HEK293 (cell line): ENCODE measurements at regions not wholly inside any gene's neighbourhood (a gene's known extent, or its start where the extent isn't known, plus 50 kb on each side); places are given as distances from the start of the nearest gene placed in this dataset.

Experiments
- CTCF ChIA-PET: fragments of 350-600 bp; formaldehyde crosslinking; extraction: SDS; loops from one replicate; lab custom pipeline; 2021; ENCODE audit warnings: antibody characterized with exemption; lab: Yijun Ruan, JAX
- POLR2A ChIA-PET: fragments of 300-600 bp; formaldehyde crosslinking; extraction: SDS; loops from one replicate; lab custom pipeline; 2020; ENCODE audit warnings: antibody characterized with exemption, inconsistent platforms; lab: Yijun Ruan, JAX
- H3K27ac ChIP-seq: fragments of 200-500 bp; sonication (Bioruptor generic); 2 replicates; pipeline ENCODE4 v1.5.1; 2014; ENCODE audit warnings: low read depth, low read length, control low read depth, inconsistent platforms; ENCODE audit errors: extremely low read depth
- H3K36me3 ChIP-seq, 2 experiments: fragments of 200-500 bp in 1 of 2; sonication (Bioruptor generic) in 1 of 2; 1 replicate in 1 of 2; 2 replicates in 1 of 2; pipeline ENCODE4 v1.5.1; 2014 to 2017; ENCODE audit warnings: inconsistent platforms in 2 of 2, low read length in 2 of 2; ENCODE audit not compliant: control insufficient read depth in 2 of 2, insufficient read depth in 1 of 2
- H3K4me1 ChIP-seq: fragments of 200-500 bp; sonication (Bioruptor generic); 2 replicates; pipeline ENCODE4 v1.5.1; 2014; ENCODE audit warnings: mild to moderate bottlenecking, low read length, inconsistent platforms; ENCODE audit not compliant: control insufficient read depth, insufficient read depth
- H3K4me3 ChIP-seq: 2 replicates; pipeline ENCODE4 v1.5.1; 2011; ENCODE audit warnings: low read depth, mild to moderate bottlenecking, control low read depth, low read length, moderate library complexity
- H3K9me3 ChIP-seq: fragments of 200-500 bp; sonication (Bioruptor generic); 2 replicates; pipeline ENCODE4 v1.5.1; 2014; ENCODE audit warnings: low read depth, low read length, inconsistent platforms; ENCODE audit not compliant: control insufficient read depth, insufficient read depth
- ATF2 ChIP-seq: fragments of 450-650 bp; formaldehyde crosslinking; IDR thresholded peaks from 2 replicates; pipeline ENCODE4 v1.5.1; 2016; ENCODE audit warnings: missing biosample characterization, missing genetic modification characterization, low read depth
- OSR2 ChIP-seq: fragments of 450-650 bp; formaldehyde crosslinking; IDR thresholded peaks from 2 replicates; pipeline ENCODE4 v1.5.1; 2016; ENCODE audit warnings: missing biosample characterization, missing genetic modification characterization
- OVOL3 ChIP-seq: fragments of 450-650 bp; formaldehyde crosslinking; IDR thresholded peaks from 2 replicates; pipeline ENCODE4 v1.5.1; 2016; ENCODE audit warnings: missing biosample characterization, missing genetic modification characterization
- PRDM2 ChIP-seq: fragments of 450-650 bp; formaldehyde crosslinking; IDR thresholded peaks from 2 replicates; pipeline ENCODE4 v1.5.1; 2016; ENCODE audit warnings: missing biosample characterization, missing genetic modification characterization, borderline replicate concordance
- ZBTB21 ChIP-seq: fragments of 450-650 bp; formaldehyde crosslinking; IDR thresholded peaks from 2 replicates; pipeline ENCODE4 v1.5.1; 2017; ENCODE audit warnings: missing biosample characterization, missing genetic modification characterization
- ZBTB7A ChIP-seq: fragments of 450-650 bp; formaldehyde crosslinking; IDR thresholded peaks from 2 replicates; pipeline ENCODE4 v1.5.1; 2016; ENCODE audit warnings: low read depth, missing biosample characterization, missing genetic modification characterization
- ZFP3 ChIP-seq: fragments of 450-650 bp; formaldehyde crosslinking; IDR thresholded peaks from 2 replicates; pipeline ENCODE4 v1.5.1; 2016; ENCODE audit warnings: low read depth, missing biosample characterization, missing genetic modification characterization
- ZNF2 ChIP-seq: fragments of 450-650 bp; formaldehyde crosslinking; IDR thresholded peaks from 2 replicates; pipeline ENCODE4 v1.5.1; 2016; ENCODE audit warnings: missing biosample characterization, missing genetic modification characterization
- ZNF571 ChIP-seq: fragments of 450-650 bp; formaldehyde crosslinking; IDR thresholded peaks from 2 replicates; pipeline ENCODE4 v1.5.0; 2017; ENCODE audit warnings: missing biosample characterization, missing genetic modification characterization
- ZNF664 ChIP-seq: fragments of 450-650 bp; formaldehyde crosslinking; IDR thresholded peaks from 2 replicates; pipeline ENCODE4 v1.5.1; 2016; ENCODE audit warnings: missing biosample characterization, missing genetic modification characterization
- ZNF701 ChIP-seq: fragments of 450-650 bp; formaldehyde crosslinking; IDR thresholded peaks from 2 replicates; pipeline ENCODE4 v1.5.1; 2016; ENCODE audit warnings: missing biosample characterization, missing genetic modification characterization
- ZNF777 ChIP-seq: fragments of 450-650 bp; formaldehyde crosslinking; IDR thresholded peaks from 2 replicates; pipeline ENCODE4 v1.5.1; 2017; ENCODE audit warnings: missing biosample characterization, missing genetic modification characterization, borderline replicate concordance
- TF ChIP-seq, protein P1 (sequence below): fragments of 450-650 bp; IDR thresholded peaks from 2 replicates; pipeline ENCODE4 v1.5.1; 2018; ENCODE audit warnings: missing biosample characterization, missing genetic modification characterization

- ChIA-PET POLR2A (no interaction called here), CTCF (no interaction called here)
- Histone ChIP-seq H3K36me3 (no peaks in the 10 kb centered on the region), H3K4me1 (no peaks in the 10 kb centered on the region), H3K27ac (no peak overlapping the region), H3K9me3 (no peaks in the 10 kb centered on the region), H3K4me3 (no peak overlapping the region)
- TF ChIP-seq PRDM2 (tag by site-specific recombination) = no peak
- TF ChIP-seq, protein P1, sequence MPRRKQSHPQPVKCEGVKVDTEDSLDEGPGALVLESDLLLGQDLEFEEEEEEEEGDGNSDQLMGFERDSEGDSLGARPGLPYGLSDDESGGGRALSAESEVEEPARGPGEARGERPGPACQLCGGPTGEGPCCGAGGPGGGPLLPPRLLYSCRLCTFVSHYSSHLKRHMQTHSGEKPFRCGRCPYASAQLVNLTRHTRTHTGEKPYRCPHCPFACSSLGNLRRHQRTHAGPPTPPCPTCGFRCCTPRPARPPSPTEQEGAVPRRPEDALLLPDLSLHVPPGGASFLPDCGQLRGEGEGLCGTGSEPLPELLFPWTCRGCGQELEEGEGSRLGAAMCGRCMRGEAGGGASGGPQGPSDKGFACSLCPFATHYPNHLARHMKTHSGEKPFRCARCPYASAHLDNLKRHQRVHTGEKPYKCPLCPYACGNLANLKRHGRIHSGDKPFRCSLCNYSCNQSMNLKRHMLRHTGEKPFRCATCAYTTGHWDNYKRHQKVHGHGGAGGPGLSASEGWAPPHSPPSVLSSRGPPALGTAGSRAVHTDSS (tag by site-specific recombination) = peak; percentile 87
- peak; percentile 83 for TF ChIP-seq ATF2 (tag by site-specific recombination)
These were observed 1106.4 kb downstream of the NLGN4X start for GRCh38 chrX:5122181-5122678.

- TF ChIP-seq OVOL3 (tag by site-specific recombination) (no peak), OSR2 (tag by site-specific recombination) (no peak), ZFP3 (no peak), ZNF2 (tag by site-specific recombination) (no peak), ZNF664 (no peak)
- TF ChIP-seq, all 188 proteins: peak for 0
- no peak overlapping the region for H3K4me3 ChIP-seq
- H3K4me1 ChIP-seq = no peaks in the 10 kb centered on the region
- H3K27ac ChIP-seq = no peak overlapping the region
- ChIA-PET CTCF (no interaction called here), POLR2A (no interaction called here)
- no peaks in the 10 kb centered on the region for H3K36me3 ChIP-seq
- no peaks in the 10 kb centered on the region for H3K9me3 ChIP-seq
These were observed 1110.9 kb downstream of the NLGN4X start for GRCh38 chrX:5117816-5118215.

DNA sequence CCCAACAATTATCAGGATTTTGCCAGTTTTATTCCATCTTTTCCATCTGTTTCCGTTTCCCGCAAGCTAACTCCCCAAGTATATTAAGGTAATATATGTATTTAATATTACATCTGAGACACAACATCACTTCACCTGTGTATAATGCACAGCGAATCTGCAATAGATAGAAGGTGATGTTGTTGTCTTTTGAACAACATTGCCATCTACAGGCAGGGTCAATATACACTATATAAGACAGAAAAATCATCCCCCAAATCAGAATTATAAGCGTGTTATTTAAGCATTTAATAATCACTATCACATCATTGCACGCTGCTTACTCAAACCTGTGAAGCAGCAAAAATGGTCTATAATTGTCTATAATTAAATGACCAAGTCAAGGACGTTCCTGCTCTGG lies 1115.5 kb downstream of the NLGN4X start:
- CTCF ChIA-PET = interaction anchor here (0.6 to 0.9 kb wide), 2 partner anchors 567 to 879 kb away, joined by 3 to 5 read pairs; no protein-coding TSS in a partner anchor
- no peak overlapping the region for H3K4me3 ChIP-seq
- POLR2A ChIA-PET = no interaction called here
- no peaks in the 10 kb centered on the region for H3K4me1 ChIP-seq
- H3K9me3 ChIP-seq = no peaks in the 10 kb centered on the region
- H3K27ac ChIP-seq = no peak overlapping the region
- TF ChIP-seq ZNF777 (tag by site-specific recombination) (no peak), ZBTB7A (tag by site-specific recombination) (no peak), ZNF701 (tag by site-specific recombination) (no peak), ZNF571 (tag by site-specific recombination) (no peak), ZBTB21 (tag by site-specific recombination) (no peak)
- TF ChIP-seq, all 188 proteins: peak for 0
- H3K36me3 ChIP-seq = no peaks in the 10 kb centered on the region
